GM10266 (cell line): ENCODE measurements at regions not wholly inside any gene's neighbourhood (a gene's known extent, or its start where the extent isn't known, plus 50 kb on each side); places are given as distances from the start of the nearest gene placed in this dataset.

Experiments
- DNase-seq: peaks from one replicate; pipeline ENCODE4 v3.0.0; 2012; ENCODE audit errors: extremely low spot score
- CTCF ChIP-seq: IDR thresholded peaks from 2 replicates; pipeline ENCODE4 v1.5.1; 2012; ENCODE audit warnings: mild to moderate bottlenecking, low read depth; ENCODE audit not compliant: control insufficient read depth, insufficient read depth; ENCODE audit errors: missing control alignments

- DNase-seq = no peak
- no peak for TF ChIP-seq CTCF
Observed at GRCh38 chr17:36680701-36681202, 79.4 kb downstream of the MRM1 start.

GRCh38 chr17:36682773-36683172 is 81.4 kb downstream of the MRM1 start:
- no peak for DNase-seq
- no peak for TF ChIP-seq CTCF

- no peak for TF ChIP-seq CTCF
- no peak for DNase-seq
Observed at GRCh38 chr17:36683387-36683786, 82.0 kb downstream of the MRM1 start.

- no peak for TF ChIP-seq CTCF
- DNase-seq = no peak
Observed at GRCh38 chr17:36684134-36684533, 82.8 kb downstream of the MRM1 start.

- no peak for DNase-seq
- TF ChIP-seq CTCF = no peak
Observed at GRCh38 chr17:36686123-36686669, 84.8 kb downstream of the MRM1 start.

- TF ChIP-seq CTCF = no peak
- no peak for DNase-seq
Observed at GRCh38 chr17:36687736-36688135, 86.4 kb downstream of the MRM1 start.

GRCh38 chr17:36689089-36689667 is 87.8 kb downstream of the MRM1 start:
- no peak for DNase-seq
- TF ChIP-seq CTCF = no peak
